Loucy (cell line): ENCODE measurements at regions not wholly inside any gene's neighbourhood (a gene's known extent, or its start where the extent isn't known, plus 50 kb on each side); places are given as distances from the start of the nearest gene placed in this dataset.

Source experiments
- H2AFZ ChIP-seq: fragments of 200-600 bp; sonication (generic); 2 replicates; pipeline ENCODE4 v1.6.0; 2016; ENCODE audit warnings: antibody characterized with exemption, mild to moderate bottlenecking, low read length, moderate library complexity
- H3F3A ChIP-seq: fragments of 200-600 bp; 2 replicates; pipeline ENCODE4 v1.6.0; 2016; ENCODE audit warnings: antibody characterized with exemption, low read depth, mild to moderate bottlenecking
- H3K27me3 ChIP-seq: fragments of 200-600 bp; sonication (generic); 2 replicates; pipeline ENCODE4 v1.6.1; 2014; ENCODE audit warnings: low read length, mild to moderate bottlenecking; ENCODE audit not compliant: insufficient read depth, poor library complexity, severe bottlenecking
- H3K36me3 ChIP-seq: fragments of 200-600 bp; sonication (generic); 2 replicates; pipeline ENCODE4 v1.6.1; 2016; ENCODE audit warnings: low read length; ENCODE audit not compliant: insufficient read depth
- H3K4me1 ChIP-seq: fragments of 200-600 bp; sonication (generic); 2 replicates; pipeline ENCODE4 v1.5.1; 2014; ENCODE audit warnings: low read length, mild to moderate bottlenecking; ENCODE audit not compliant: insufficient read depth, poor library complexity, severe bottlenecking
- H3K4me2 ChIP-seq: fragments of 200-600 bp; sonication (generic); 2 replicates; pipeline ENCODE4 v1.6.0; 2014; ENCODE audit warnings: antibody characterized with exemption, low read length, low read depth, mild to moderate bottlenecking; ENCODE audit not compliant: poor library complexity, severe bottlenecking
- H3K4me3 ChIP-seq: fragments of 200-600 bp; sonication (generic); 2 replicates; pipeline ENCODE4 v1.5.1; 2014; ENCODE audit warnings: low read length, mild to moderate bottlenecking, mixed read lengths; ENCODE audit not compliant: poor library complexity, severe bottlenecking
- H3K79me2 ChIP-seq: fragments of 200-600 bp; sonication (generic); 2 replicates; pipeline ENCODE4 v1.6.1; 2014; ENCODE audit warnings: low read length; ENCODE audit not compliant: insufficient read depth
- H3K9ac ChIP-seq: fragments of 200-600 bp; sonication (generic); 2 replicates; pipeline ENCODE4 v1.6.0; 2014; ENCODE audit warnings: mild to moderate bottlenecking, low read depth, low read length, moderate library complexity; ENCODE audit not compliant: poor library complexity, severe bottlenecking
- H3K9me2 ChIP-seq: fragments of 200-600 bp; sonication (generic); replicated peaks from 2 replicates; pipeline ENCODE4 v1.6.1; 2016; ENCODE audit warnings: low read depth, low read length, mixed read lengths
- H3K9me3 ChIP-seq: fragments of 200-600 bp; sonication (generic); 2 replicates; pipeline ENCODE4 v1.6.1; 2014; ENCODE audit warnings: mild to moderate bottlenecking, antibody characterized with exemption, low read length, low read depth; ENCODE audit not compliant: insufficient read depth
- H4K20me1 ChIP-seq: fragments of 200-600 bp; sonication (generic); 2 replicates; pipeline ENCODE4 v1.6.0; 2014; ENCODE audit warnings: antibody characterized with exemption, low read length, mild to moderate bottlenecking; ENCODE audit not compliant: insufficient read depth, poor library complexity, severe bottlenecking
- CTCF ChIP-seq: fragments of 200-600 bp; sonication (generic); conservative IDR thresholded peaks from 2 replicates; pipeline ENCODE4 v1.5.1; 2014; ENCODE audit warnings: mild to moderate bottlenecking, antibody characterized with exemption, low read length
- EZH2phosphoT487 ChIP-seq: fragments of 200-600 bp; IDR thresholded peaks from 2 replicates; pipeline ENCODE4 v1.6.1; 2018; ENCODE audit warnings: antibody characterized with exemption, mild to moderate bottlenecking, moderate library complexity, borderline replicate concordance

- no peaks in the 10 kb centered on the region for H3K9me3 ChIP-seq
- no peaks in the 10 kb centered on the region for H3K27me3 ChIP-seq
- no peaks in the 10 kb centered on the region for H3K4me1 ChIP-seq
- H3K4me2 ChIP-seq, result no peak overlapping the region
- H4K20me1 ChIP-seq, result no peaks in the 10 kb centered on the region
- no peak overlapping the region for H3K9ac ChIP-seq
- H2AFZ ChIP-seq, result no peak overlapping the region
- no peaks in the 10 kb centered on the region for H3F3A ChIP-seq
- H3K4me3 ChIP-seq, result no peak overlapping the region
- no peaks in the 10 kb centered on the region for H3K36me3 ChIP-seq
- TF ChIP-seq EZH2phosphoT487, result no peak
- no peak for TF ChIP-seq CTCF
- no peaks in the 10 kb centered on the region for H3K9me2 ChIP-seq
- H3K79me2 ChIP-seq, result no peaks in the 10 kb centered on the region
Observed at GRCh38 chr16:55386534-55387296, 62.7 kb downstream of the IRX6 start.

GRCh38 chr16:55388131-55388862 lies 64.3 kb downstream of the IRX6 start:
- Histone ChIP-seq H3F3A (no peaks in the 10 kb centered on the region), H3K36me3 (no peaks in the 10 kb centered on the region), H3K79me2 (no peaks in the 10 kb centered on the region), H3K4me2 (no peak overlapping the region), H4K20me1 (no peaks in the 10 kb centered on the region), H3K9me2 (no peaks in the 10 kb centered on the region), H3K4me1 (no peaks in the 10 kb centered on the region), H3K4me3 (no peak overlapping the region), H3K9ac (no peak overlapping the region), H2AFZ (no peak overlapping the region), H3K27me3 (no peaks in the 10 kb centered on the region), H3K9me3 (no peaks in the 10 kb centered on the region)
- no peak for TF ChIP-seq CTCF
- no peak for TF ChIP-seq EZH2phosphoT487

GRCh38 chr16:55389426-55390073 lies 65.5 kb downstream of the IRX6 start:
- H3K27me3 ChIP-seq, result no peaks in the 10 kb centered on the region
- no peaks in the 10 kb centered on the region for H3F3A ChIP-seq
- no peak overlapping the region for H3K4me2 ChIP-seq
- H3K36me3 ChIP-seq, result no peaks in the 10 kb centered on the region
- TF ChIP-seq CTCF (no peak), EZH2phosphoT487 (no peak)
- no peaks in the 10 kb centered on the region for H3K4me1 ChIP-seq
- H4K20me1 ChIP-seq, result no peaks in the 10 kb centered on the region
- no peaks in the 10 kb centered on the region for H3K9me2 ChIP-seq
- no peaks in the 10 kb centered on the region for H3K9me3 ChIP-seq
- H3K4me3 ChIP-seq, result no peak overlapping the region
- H3K79me2 ChIP-seq, result no peaks in the 10 kb centered on the region
- no peak overlapping the region for H3K9ac ChIP-seq
- no peak overlapping the region for H2AFZ ChIP-seq
